ENCODE measurements at regions not wholly inside any gene's neighbourhood (a gene's known extent, or its start where the extent isn't known, plus 50 kb on each side); places are given as distances from the start of the nearest gene placed in this dataset.
"Not testable (repeated sequence)": the region's sequence is repeated elsewhere in the genome, so short reads cannot be mapped to it uniquely, and the experiment has no call there.

DNA sequence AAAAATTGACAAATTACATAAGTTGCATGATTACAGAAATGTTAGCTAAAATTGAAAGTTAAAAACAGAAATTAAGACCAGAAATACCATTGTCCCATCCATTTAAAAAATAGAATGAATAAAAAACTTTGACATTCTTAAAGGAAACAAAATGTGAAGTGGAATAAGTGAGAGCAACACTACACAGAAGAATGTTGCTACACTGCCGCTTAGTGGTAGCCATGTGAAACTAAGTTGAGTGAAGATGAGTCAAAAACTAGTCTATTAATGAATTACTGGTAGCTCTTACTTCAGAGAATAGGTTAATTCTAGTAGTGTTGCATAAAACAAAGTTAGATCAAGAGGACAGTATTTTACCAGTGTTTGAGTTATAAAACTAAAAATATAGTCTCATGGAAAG lies 571.0 kb upstream of the KLHL4 start:
- intact Hi-C loops (cut with micrococcal nuclease) = no loop called here
- no peaks in the 10 kb centered on the region for H3K4me1 Mint-ChIP-seq
- no peak for ATAC-seq

DNA sequence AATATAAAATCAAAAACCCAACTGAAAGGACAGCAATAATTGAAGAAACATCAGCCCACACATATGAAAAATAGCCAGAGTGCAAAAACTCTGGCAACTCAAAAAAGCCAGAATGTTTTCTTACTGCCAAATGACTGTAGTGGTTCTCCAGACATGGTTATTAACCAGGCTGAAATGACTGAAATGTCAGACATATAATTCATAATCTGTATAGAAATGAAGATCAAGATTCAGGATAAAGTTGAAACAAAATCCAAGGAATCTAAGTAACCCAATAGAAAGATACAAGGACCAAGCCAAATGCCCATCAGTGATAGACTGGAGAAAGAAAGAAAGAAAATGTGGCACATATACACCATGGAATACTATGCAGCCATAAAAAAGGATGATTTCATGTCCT lies 553.3 kb upstream of the KLHL4 start:
- Mint-ChIP-seq H3K27ac (no peak overlapping the region), H3K9me3 (peaks cover 3 to 6% of the 10 kb centered on the region in 2 donors), H3K36me3 (no peaks in the 10 kb centered on the region), H3K4me1 (no peaks in the 10 kb centered on the region), H3K4me3 (no peak overlapping the region), H3K27me3 (ENCODE audit: low read depth in 2 of 2) (no peaks in the 10 kb centered on the region)
- Histone ChIP-seq H3K4me1 (ENCODE audit: control insufficient read depth, insufficient read depth, low read length) (no peaks in the 10 kb centered on the region), H3K4me3 (ENCODE audit: low read length) (no peak overlapping the region), H3K36me3 (ENCODE audit: control insufficient read depth, insufficient read depth, low read length) (no peaks in the 10 kb centered on the region), H3K27me3 (ENCODE audit: control insufficient read depth, insufficient read depth, low read length) (no peaks in the 10 kb centered on the region), H3K27ac (ENCODE audit: low read length) (no peak overlapping the region), H3K9me3 (ENCODE audit: control insufficient read depth, insufficient read depth, low read length) (peaks cover 3% of the 10 kb centered on the region)
- TF ChIP-seq, protein P1, sequence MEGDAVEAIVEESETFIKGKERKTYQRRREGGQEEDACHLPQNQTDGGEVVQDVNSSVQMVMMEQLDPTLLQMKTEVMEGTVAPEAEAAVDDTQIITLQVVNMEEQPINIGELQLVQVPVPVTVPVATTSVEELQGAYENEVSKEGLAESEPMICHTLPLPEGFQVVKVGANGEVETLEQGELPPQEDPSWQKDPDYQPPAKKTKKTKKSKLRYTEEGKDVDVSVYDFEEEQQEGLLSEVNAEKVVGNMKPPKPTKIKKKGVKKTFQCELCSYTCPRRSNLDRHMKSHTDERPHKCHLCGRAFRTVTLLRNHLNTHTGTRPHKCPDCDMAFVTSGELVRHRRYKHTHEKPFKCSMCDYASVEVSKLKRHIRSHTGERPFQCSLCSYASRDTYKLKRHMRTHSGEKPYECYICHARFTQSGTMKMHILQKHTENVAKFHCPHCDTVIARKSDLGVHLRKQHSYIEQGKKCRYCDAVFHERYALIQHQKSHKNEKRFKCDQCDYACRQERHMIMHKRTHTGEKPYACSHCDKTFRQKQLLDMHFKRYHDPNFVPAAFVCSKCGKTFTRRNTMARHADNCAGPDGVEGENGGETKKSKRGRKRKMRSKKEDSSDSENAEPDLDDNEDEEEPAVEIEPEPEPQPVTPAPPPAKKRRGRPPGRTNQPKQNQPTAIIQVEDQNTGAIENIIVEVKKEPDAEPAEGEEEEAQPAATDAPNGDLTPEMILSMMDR (IDR thresholded peaks at IDR 0.05) = no peak
- DNase-seq (no peak), ATAC-seq (no peak)
- intact Hi-C loops (cut with micrococcal nuclease) = no loop called here

More for the DNA sequence above, 571.0 kb upstream of the KLHL4 start:
- no peak overlapping the region for H3K27ac Mint-ChIP-seq
- H3K9me3 Mint-ChIP-seq = no peaks in the 10 kb centered on the region
- Histone ChIP-seq H3K4me3 (ENCODE audit: low read length) (no peak overlapping the region), H3K9me3 (ENCODE audit: control insufficient read depth, insufficient read depth, low read length) (no peaks in the 10 kb centered on the region), H3K4me1 (ENCODE audit: control insufficient read depth, insufficient read depth, low read length) (no peaks in the 10 kb centered on the region), H3K36me3 (ENCODE audit: control insufficient read depth, insufficient read depth, low read length) (no peaks in the 10 kb centered on the region), H3K27me3 (ENCODE audit: control insufficient read depth, insufficient read depth, low read length) (no peaks in the 10 kb centered on the region), H3K27ac (ENCODE audit: low read length) (no peak overlapping the region)
- H3K36me3 Mint-ChIP-seq = no peaks in the 10 kb centered on the region
- no peaks in the 10 kb centered on the region for H3K27me3 Mint-ChIP-seq (ENCODE audit: low read depth in 2 of 2)
- H3K4me3 Mint-ChIP-seq = no peak overlapping the region
- WGBS (ENCODE audit: insufficient coverage) = 0% methylated on average over 1 of the region's 1 CpG
- DNase-seq = no peak
- TF ChIP-seq, protein P1 (IDR thresholded peaks at IDR 0.05) = no peak

DNA sequence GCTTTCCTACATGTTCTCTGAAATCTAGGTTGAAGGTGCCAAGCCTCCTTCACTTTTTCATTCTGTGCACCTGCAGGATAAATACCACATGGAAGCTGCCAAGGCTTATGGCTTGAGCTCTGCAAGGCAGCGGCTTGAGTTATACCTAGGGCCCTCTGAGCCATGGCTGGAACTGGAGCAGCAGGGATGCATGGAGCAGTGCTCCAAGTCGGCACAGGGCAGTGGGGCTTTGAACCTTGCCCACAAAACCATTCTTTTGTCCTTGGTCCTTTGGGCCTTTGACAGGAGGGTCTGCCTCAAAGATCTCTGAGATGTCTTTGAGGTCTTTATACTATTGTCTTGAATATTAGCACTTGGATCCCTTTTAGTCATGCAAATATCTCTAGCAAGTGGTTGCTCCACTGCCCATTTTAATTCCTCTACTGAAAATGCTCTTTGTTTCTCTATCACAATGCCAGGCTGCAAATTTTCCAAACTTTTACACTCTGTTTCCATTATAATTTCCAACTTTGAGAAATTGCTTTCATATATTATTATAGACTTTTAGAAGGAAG lies 536.2 kb upstream of the KLHL4 start:
- H3K9me3 Mint-ChIP-seq = peaks cover 13 to 15% of the 10 kb centered on the region in 2 donors

DNA sequence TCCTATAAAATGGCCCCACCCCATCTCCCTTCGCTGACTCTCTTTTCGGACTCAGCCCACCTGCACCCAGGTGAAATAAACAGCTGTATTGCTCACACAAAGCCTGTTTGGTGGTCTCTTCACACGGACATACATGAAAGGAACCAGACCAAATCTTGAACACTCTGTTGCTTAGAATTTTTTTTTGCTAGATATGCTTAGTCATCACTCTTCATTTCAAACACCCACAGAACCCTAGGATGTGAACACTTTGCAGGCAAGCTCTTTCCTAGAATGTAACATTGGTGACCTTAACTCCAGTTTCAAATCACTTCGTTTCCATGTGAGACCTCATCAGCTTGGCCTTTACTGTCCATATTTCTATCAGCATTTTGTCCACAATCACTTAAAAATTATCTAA lies 530.3 kb upstream of the KLHL4 start:
- H3K4me1 Mint-ChIP-seq; DNase-seq; H3K4me1 ChIP-seq (ENCODE audit: control insufficient read depth, insufficient read depth, low read length); H3K27me3 Mint-ChIP-seq (ENCODE audit: low read depth in 2 of 2); H3K27ac ChIP-seq (ENCODE audit: low read length); H3K36me3 Mint-ChIP-seq; ATAC-seq; H3K27me3 ChIP-seq (ENCODE audit: control insufficient read depth, insufficient read depth, low read length); H3K36me3 ChIP-seq (ENCODE audit: control insufficient read depth, insufficient read depth, low read length); intact Hi-C loops (cut with micrococcal nuclease); H3K4me3 ChIP-seq (ENCODE audit: low read length); H3K9me3 ChIP-seq (ENCODE audit: control insufficient read depth, insufficient read depth, low read length); H3K4me3 Mint-ChIP-seq; H3K27ac Mint-ChIP-seq: not testable (repeated sequence)
- peaks cover 12 to 27% of the 10 kb centered on the region in 2 donors for H3K9me3 Mint-ChIP-seq
- WGBS (ENCODE audit: insufficient coverage) = 81% methylated on average over 4 of the region's 4 CpGs

More for the DNA sequence above, 536.2 kb upstream of the KLHL4 start:
- intact Hi-C loops (cut with micrococcal nuclease) = no loop called here
- H3K9me3 ChIP-seq (ENCODE audit: control insufficient read depth, insufficient read depth, low read length) = no peaks in the 10 kb centered on the region
- ATAC-seq (no peak), DNase-seq (no peak)
- no peaks in the 10 kb centered on the region for H3K4me1 ChIP-seq (ENCODE audit: control insufficient read depth, insufficient read depth, low read length)
- no peak overlapping the region for H3K27ac Mint-ChIP-seq
- TF ChIP-seq, protein P1 (IDR thresholded peaks at IDR 0.05) = no peak
- H3K36me3 ChIP-seq (ENCODE audit: control insufficient read depth, insufficient read depth, low read length) = no peaks in the 10 kb centered on the region
- no peak overlapping the region for H3K27ac ChIP-seq (ENCODE audit: low read length)
- H3K27me3 ChIP-seq (ENCODE audit: control insufficient read depth, insufficient read depth, low read length) = no peaks in the 10 kb centered on the region
- no peaks in the 10 kb centered on the region for H3K36me3 Mint-ChIP-seq
- 85% methylated on average over 2 of the region's 2 CpGs for WGBS (ENCODE audit: insufficient coverage)
- no peak overlapping the region for H3K4me3 Mint-ChIP-seq
- H3K4me3 ChIP-seq (ENCODE audit: low read length) = no peak overlapping the region
- no peaks in the 10 kb centered on the region for H3K27me3 Mint-ChIP-seq (ENCODE audit: low read depth in 2 of 2)
- no peaks in the 10 kb centered on the region for H3K4me1 Mint-ChIP-seq

Measured in natural killer cell (primary cell).